HG03064 (cell line): ENCODE measurements at regions not wholly inside any gene's neighbourhood (a gene's known extent, or its start where the extent isn't known, plus 50 kb on each side); places are given as distances from the start of the nearest gene placed in this dataset.
"Not testable (repeated sequence)": the region's sequence is repeated elsewhere in the genome, so short reads cannot be mapped to it uniquely, and the experiment has no call there.

Experiments
- ATAC-seq: cut with Tn5 transposase; IDR thresholded peaks from one replicate; pipeline ENCODE4 v1.9.1; 2021; ENCODE audit warnings: low read depth; ENCODE audit not compliant: unreplicated experiment

DNA sequence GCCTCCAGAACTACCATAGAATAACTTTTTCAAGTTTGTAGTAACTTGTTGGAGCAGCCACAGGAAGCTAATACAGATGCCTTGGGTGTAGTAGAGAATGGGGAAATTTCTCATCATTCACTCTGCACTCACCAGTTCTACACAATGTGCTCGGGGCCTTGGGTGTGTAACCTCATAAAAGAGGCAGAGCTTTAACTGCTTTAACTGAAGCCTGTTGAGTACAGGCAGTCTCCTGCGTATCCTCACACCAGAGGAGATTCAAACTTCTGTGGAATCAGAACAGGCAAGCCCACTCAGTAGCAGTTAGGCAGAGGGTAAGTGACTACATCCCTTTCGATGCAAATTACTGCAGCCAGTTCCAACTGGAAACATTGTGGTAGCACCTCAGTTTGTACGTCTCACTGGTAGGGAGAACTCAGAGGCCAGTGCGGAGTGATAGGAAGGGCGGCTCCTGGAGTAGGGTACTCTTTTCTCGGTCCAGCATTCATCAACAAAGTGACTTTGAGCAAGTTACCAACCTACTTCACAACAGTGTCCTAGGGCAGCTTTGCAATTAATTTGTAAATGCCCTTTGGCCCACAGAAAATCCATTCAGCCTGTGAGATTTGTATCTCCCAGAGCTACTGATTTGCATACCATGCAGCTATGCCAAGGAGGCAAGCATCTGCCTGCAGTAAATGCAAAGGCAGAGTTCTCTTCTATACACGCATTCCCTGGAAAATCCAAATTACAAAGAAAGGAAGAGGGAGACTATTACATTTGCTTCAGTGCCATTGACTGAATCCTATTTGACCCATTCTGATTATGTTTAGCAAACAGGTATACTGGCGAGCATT is 904.3 kb downstream of the DIAPH3 start:
- no peak for ATAC-seq

DNA sequence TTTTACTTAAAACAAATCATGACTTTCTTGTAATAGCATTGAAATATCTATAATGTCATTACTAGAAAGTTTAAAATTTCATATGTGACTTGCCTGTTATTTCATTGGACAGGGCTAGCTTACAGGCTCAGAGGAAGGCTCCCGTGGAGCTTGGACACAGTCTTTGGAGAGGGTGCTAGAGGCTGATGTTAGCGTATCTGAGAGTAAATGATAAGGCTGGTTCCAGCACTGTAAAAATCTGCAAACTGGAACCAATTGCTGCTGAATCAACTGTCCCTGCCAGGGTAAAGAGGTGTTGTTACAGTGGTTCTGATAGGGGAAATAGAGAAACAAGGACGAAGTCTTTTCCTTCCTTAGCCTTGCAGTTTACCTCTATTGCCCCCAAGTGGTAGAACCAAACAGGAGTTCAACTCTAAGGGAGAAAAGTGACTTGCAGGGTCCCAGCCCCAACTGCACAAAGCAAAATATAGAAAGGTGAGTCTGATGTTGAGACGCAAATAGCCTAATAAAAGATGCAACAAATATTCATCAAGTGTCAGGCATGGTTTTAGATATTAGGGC is 901.7 kb downstream of the DIAPH3 start:
- ATAC-seq: no peak

- ATAC-seq: no peak
Measured at GRCh38 chr13:59263531-59263930, 900.2 kb downstream of the DIAPH3 start.

DNA sequence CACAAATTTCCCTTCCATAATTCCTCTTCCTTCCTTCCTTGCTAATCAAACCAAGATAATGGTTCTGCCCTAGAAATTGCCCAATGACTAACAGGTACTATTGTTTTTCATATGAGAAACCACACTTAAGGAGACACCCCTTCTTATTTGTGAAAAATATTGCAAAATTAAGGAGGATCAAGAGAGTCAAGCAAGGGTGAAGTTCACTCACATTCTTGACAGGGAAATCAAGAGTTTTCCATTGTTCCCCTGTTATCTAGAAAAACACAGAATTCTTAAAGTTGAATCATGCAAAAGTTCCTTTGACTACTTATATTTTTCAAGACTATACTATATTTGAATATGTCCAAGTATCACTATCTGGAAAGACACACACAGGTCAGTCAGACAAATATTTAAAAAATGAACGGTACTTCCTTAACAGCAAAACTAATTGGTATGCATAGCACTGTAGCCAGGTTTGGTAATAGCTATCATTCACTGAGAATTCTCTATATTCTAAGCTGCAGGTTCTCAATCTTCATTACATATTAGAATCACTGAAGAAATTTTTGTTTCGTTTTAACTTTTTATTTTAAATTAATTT is 897.2 kb downstream of the DIAPH3 start:
- no peak for ATAC-seq

GRCh38 chr13:59269476-59269875 is 894.3 kb downstream of the DIAPH3 start:
- ATAC-seq: no peak

- ATAC-seq: no peak
Measured at GRCh38 chr13:59270327-59270726, 893.4 kb downstream of the DIAPH3 start.

- ATAC-seq: no peak
Measured at GRCh38 chr13:59274958-59275727, 888.6 kb downstream of the DIAPH3 start.

- no peak for ATAC-seq
Measured at GRCh38 chr13:59276436-59276835, 887.3 kb downstream of the DIAPH3 start.

DNA sequence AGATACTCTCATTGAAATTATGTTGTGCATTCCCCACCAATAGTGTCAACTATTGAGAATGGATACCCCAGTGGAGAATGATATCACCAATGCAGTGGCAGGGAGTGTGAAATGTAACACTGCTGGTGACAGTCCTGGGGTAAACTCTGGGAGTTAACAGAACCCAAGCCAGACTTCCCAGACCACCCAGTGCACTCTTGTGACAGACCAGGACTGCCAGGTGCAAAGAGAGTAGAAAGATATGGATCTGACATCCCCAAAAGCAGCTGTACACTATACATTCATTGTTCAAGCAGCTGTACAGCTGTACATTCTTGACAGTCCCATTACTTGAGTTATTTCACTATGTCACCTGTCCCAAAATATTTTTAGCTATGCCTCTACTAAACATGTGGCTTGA is 886.6 kb downstream of the DIAPH3 start:
- ATAC-seq: no peak

DNA sequence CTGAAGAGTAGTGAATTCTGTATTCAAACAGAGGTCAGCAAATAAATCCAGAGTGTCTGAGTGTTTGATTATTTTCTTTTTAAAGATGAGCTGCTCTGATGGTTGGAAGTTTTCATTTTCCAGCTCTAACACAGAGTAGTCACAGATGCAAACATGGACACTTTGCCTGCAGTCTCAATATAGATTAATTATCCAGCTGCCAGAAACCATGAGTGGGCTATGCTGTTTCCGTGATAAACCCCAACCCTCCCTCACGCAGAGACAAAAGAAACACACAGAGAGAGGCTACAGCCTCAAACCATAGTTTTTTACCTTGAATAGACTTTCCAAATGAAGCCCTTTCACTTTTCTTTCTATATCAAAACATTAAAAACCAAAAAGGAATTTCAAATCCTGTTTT is 884.7 kb downstream of the DIAPH3 start:
- ATAC-seq: no peak

GRCh38 chr13:59279576-59279975 is 884.2 kb downstream of the DIAPH3 start:
- no peak for ATAC-seq

- ATAC-seq: no peak
Measured at GRCh38 chr13:59280297-59280696, 883.4 kb downstream of the DIAPH3 start.

- no peak for ATAC-seq
Measured at GRCh38 chr13:59281453-59281852, 882.3 kb downstream of the DIAPH3 start.

DNA sequence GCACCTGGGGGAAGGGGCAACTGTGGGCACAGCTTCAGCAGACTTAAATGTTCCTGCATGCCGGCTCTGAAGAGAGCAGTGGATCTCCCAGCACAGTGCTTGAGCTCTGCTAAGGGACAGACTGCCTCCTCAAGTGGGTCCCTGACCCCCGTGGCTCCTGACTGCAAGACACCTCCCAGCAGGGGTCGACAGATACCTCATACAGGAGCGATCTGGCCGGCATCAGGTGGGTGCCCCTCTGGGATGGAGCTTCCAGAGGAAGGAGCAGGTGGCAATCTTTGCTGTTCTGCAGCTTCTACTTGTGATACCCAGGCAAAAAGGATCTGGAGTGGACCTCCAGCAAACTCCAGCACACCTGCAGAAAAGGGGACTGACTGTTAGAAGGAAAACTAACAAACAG is 871.5 kb downstream of the DIAPH3 start:
- ATAC-seq: not testable (repeated sequence)

GRCh38 chr13:59299584-59299983 is 864.1 kb downstream of the DIAPH3 start:
- no peak for ATAC-seq

DNA sequence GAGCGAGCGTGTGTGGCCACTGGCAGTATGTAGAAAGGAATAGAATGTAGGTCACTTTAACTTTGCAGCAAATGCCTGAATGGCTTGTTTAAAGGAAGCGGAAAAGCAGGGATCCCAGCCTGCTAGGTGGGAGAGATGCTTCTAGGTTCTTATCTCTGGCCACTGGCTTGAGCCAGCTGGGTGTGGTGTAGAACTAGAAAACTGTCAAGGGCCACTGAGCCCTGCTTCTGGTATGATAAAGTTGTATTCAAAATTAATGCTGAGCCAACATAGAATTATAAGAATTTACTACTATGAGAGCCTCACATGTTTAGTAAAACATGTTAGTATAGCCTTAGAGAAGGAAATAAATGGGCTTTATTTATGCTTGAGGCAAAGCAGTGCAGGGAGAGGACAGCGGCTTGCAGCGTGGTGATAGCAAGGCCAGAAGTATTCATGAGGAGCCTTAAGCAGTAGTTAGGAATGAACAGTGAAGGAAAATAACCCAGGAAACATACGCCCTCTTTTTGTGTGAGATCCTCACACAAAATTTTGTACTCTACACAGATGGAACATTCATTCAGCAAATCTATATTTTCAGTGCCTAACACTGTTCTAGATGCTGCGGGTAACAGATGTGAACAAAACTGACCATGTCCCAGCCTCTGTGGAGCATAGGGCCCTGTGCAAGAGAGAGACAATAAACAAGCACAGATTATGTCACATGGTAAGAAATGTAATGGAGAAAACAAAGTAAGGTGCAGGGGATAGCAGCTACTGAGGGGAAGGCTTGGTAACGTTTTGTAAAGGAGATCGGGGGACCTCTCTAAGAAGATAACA is 863.2 kb downstream of the DIAPH3 start:
- no peak for ATAC-seq

DNA sequence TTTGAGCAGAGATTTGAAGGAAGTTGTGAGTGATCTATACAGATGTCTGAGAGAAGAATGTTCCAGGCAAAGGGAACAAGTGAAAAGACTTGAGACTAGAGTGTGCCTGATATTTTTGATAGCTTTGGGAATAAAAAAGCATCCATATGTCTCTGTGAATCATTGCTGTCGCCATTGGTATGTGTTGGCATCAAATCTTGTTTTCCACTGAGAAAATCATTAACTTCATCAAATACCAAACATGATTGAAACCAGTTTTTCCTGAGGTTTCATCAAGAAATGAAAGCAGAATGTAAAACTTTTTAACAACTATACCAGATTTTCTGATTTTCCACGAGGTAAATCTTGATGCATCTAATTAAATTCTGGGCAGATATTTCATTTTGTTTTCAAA is 862.6 kb downstream of the DIAPH3 start:
- no peak for ATAC-seq

GRCh38 chr13:59303433-59303832 is 860.3 kb downstream of the DIAPH3 start:
- ATAC-seq: no peak

DNA sequence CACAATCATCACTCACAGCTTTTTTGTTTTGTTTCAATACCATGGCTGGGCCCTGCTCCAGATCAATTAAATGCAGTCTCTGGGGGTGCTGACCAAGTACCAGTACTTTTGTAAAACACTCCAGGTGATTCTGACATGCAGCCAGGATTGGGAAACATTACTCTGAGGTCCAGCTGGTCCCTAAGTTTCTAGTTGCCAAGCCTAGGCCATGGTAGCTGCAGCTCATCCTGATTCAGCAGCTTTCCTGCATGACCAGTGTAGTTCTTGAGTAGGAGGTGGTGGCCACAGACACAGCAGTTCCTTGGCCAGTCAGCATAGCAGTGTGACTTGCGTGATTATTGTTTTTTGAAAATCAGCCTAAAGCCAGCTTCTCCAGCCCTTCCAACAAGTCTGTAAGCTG is 859.1 kb downstream of the DIAPH3 start:
- ATAC-seq: no peak

DNA sequence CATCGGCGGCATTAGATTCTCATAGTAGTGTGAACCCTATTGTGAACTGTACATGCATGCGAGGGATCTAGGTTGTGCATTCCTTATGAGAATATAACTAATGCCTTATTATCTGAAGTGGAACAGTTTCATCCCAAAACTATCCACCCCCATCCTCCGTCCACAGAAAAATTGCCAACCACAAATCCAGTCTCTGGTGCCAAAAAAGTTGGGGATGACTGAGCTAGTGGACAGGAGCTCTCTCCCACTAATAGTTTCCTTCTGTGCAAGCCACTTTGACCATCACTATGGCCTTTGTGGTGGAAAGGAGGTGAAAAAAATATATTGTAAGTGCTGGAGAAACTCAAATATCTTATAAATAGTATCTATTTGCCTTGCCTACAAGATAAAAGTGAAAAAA is 857.8 kb downstream of the DIAPH3 start:
- ATAC-seq: no peak
